ENCODE measurements at regions not wholly inside any gene's neighbourhood (a gene's known extent, or its start where the extent isn't known, plus 50 kb on each side); places are given as distances from the start of the nearest gene placed in this dataset.

DNA sequence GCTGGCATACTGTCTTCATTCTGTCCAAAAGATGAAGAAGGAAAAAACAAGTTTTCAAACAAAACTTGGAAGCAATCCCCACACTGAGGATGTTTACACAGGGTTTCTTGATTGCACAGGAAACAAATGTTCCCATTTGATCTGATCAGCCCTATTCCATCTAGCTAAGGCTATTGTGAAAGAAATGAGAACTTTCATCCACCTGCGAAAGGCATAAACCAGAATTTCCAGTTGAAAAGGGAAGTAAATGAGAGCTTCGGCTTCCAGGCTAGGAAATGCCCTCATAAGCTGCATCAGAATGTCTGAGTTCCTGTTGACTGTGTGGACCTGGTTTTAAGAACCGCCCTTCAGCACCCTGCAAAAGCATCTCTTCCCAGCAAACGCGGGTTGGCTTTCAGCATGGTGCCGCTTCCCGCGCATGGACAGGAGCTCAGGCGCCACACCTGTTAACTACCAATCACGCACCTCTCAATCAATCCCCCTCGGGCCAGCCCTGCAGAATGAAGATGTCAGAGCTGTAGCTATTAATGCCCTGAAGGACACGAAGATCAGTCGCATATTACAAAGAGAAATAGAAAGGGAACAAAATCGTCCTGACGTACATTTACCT is 850.4 kb downstream of the GALR1 start:
- WGBS, result 82% methylated on average over 15 of the region's 15 CpGs
- no peaks in the 10 kb centered on the region for H3K36me3 ChIP-seq (ENCODE audit: insufficient read depth)
- no peak overlapping the region for H3K27ac ChIP-seq (ENCODE audit: low read depth)
- no peaks in the 10 kb centered on the region for H3K4me1 ChIP-seq (ENCODE audit: insufficient read depth)
- no peak overlapping the region for H3K4me3 ChIP-seq (ENCODE audit: low read depth, low read length)
- peak; percentile 32 for DNase-seq (ENCODE audit: extremely low spot score)

DNA sequence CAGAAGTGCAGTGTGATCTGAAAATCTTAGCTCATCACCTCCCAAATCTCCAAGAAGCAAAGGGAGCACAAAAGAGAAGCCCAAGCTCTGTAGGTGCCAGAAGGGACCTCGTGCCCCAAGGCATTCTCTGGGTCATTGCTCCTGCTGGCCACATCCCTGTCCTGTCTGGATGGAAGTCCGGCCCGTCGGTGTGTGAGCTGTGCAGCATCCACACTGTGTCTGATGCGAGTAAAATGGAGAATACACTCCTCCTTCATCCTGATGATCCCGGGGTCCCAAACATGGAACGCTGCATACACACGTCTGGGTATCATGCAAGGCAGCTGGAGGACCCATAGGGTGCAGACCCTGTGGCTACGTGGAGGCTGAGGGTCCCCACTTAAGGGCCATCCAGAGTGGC is 851.4 kb downstream of the GALR1 start:
- WGBS, result 86% methylated on average over 9 of the region's 9 CpGs
- H3K4me1 ChIP-seq (ENCODE audit: insufficient read depth), result no peaks in the 10 kb centered on the region
- DNase-seq (ENCODE audit: extremely low spot score), result no peak
- no peak overlapping the region for H3K4me3 ChIP-seq (ENCODE audit: low read depth, low read length)
- H3K27ac ChIP-seq (ENCODE audit: low read depth), result no peak overlapping the region
- H3K36me3 ChIP-seq (ENCODE audit: insufficient read depth), result no peaks in the 10 kb centered on the region

DNA sequence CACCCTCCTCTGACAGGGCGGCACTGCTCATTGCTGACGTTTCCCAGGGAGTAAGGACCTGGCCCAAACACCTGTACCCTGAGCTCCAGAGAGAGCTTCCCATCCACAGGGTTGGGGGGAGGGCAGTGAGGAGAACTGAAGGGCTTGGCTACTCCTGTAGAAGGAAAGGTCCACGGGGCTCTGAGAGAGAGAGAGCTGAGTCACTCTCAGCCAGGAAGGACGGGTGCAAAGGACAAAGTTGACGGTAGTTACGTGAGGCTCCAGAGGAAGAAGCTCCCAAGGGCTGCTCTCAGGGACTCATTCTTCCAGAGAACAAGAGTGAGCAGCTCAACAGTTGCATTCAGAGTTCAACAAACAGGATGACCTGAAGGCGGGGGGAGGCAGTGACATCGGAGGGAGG is 852.5 kb downstream of the GALR1 start:
- 80% methylated on average over 8 of the region's 8 CpGs for WGBS
- DNase-seq (ENCODE audit: extremely low spot score), result no peak
- H3K36me3 ChIP-seq (ENCODE audit: insufficient read depth), result no peaks in the 10 kb centered on the region
- no peak overlapping the region for H3K27ac ChIP-seq (ENCODE audit: low read depth)
- H3K4me3 ChIP-seq (ENCODE audit: low read depth, low read length), result no peak overlapping the region
- H3K4me1 ChIP-seq (ENCODE audit: insufficient read depth), result no peaks in the 10 kb centered on the region

DNA sequence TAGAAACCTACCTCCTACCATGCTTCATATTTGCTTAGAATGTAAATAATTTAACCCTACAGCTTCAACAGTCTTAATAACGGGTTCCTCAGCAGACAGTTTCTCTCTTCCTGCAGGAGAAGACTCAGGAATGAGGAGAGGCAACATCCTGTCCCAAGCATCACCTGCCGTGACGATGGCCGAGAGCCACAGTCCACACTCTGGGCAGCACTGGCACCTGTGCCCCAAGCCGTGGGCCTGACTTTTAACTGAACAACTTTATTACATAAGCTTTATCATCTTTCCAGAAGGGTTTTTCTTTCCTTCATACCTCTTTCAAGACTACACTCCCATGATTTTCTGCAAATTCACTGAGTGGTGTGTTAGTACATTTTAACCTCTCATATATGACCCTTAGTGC is 856.0 kb downstream of the GALR1 start:
- H3K36me3 ChIP-seq (ENCODE audit: insufficient read depth), result no peaks in the 10 kb centered on the region
- no peak overlapping the region for H3K4me3 ChIP-seq (ENCODE audit: low read depth, low read length)
- H3K4me1 ChIP-seq (ENCODE audit: insufficient read depth), result no peaks in the 10 kb centered on the region
- 91% methylated on average over 5 of the region's 5 CpGs for WGBS
- DNase-seq (ENCODE audit: extremely low spot score), result no peak
- H3K27ac ChIP-seq (ENCODE audit: low read depth), result no peak overlapping the region

DNA sequence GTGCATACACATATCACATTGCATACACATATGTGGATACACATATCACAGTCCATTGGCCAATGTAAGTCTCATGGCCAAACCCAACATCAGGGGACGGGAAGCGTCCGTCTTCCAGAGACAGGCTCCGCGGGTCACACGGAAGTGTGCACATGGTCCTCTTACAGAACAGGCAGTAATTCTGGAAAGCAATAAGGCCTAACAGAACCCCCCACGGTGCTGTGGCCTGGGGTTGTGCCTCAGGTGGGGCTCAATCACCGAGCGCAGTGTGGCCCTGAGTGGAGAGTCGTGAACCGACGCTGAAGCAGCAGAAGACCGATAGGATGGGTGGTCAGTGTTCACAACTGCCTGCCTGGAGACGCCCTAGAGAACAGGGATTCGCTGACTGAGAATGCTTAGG is 857.3 kb downstream of the GALR1 start:
- Histone ChIP-seq H3K36me3 (ENCODE audit: insufficient read depth) (no peaks in the 10 kb centered on the region), H3K4me3 (ENCODE audit: low read depth, low read length) (no peak overlapping the region), H3K4me1 (ENCODE audit: insufficient read depth) (no peaks in the 10 kb centered on the region), H3K27ac (ENCODE audit: low read depth) (no peak overlapping the region)
- no peak for DNase-seq (ENCODE audit: extremely low spot score)
- WGBS, result 93% methylated on average over 15 of the region's 15 CpGs

DNA sequence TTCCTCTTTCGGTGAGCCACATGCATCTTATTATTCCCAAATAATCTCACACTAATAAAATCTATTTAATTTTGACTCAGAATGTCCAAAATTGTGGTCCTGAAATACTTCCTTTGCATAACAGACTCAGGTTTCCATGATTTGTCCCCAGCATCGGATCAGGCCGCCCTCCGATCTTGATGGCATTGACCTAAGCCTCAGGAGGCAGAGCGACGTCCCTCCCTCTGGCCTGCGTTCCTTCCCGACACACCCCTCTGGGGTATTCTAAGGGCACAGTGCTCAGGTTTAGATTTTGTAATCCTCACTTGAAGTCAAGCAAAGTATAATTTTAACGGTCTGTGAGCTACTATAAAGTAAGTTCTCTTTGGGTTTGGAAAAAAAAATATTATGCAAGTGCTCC is 857.7 kb downstream of the GALR1 start:
- Histone ChIP-seq H3K4me3 (ENCODE audit: low read depth, low read length) (no peak overlapping the region), H3K4me1 (ENCODE audit: insufficient read depth) (no peaks in the 10 kb centered on the region), H3K27ac (ENCODE audit: low read depth) (no peak overlapping the region), H3K36me3 (ENCODE audit: insufficient read depth) (no peaks in the 10 kb centered on the region)
- no peak for DNase-seq (ENCODE audit: extremely low spot score)
- 79% methylated on average over 9 of the region's 9 CpGs for WGBS

DNA sequence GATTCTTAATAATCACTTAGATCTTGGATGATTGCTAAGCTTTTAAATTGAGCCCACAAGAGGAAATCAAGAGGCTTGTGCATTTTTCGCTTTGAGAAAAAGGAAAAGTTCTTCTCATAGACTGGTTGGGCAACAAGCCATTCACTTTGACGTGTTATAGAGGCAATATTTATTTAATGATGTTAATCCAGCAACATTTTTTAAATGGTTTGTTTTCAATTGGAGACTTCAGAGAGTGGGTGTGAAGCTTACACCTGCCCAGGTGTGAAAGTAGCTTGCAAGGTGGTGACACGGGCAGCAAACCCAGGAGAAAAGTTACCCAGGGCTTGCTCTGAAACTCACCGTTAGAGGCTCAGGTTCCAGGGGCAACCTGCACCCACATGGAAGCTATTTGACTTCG is 858.9 kb downstream of the GALR1 start:
- no peaks in the 10 kb centered on the region for H3K36me3 ChIP-seq (ENCODE audit: insufficient read depth)
- WGBS, result 69% methylated on average over 5 of the region's 5 CpGs
- H3K4me3 ChIP-seq (ENCODE audit: low read depth, low read length), result no peak overlapping the region
- no peak for DNase-seq (ENCODE audit: extremely low spot score)
- no peak overlapping the region for H3K27ac ChIP-seq (ENCODE audit: low read depth)
- no peaks in the 10 kb centered on the region for H3K4me1 ChIP-seq (ENCODE audit: insufficient read depth)

DNA sequence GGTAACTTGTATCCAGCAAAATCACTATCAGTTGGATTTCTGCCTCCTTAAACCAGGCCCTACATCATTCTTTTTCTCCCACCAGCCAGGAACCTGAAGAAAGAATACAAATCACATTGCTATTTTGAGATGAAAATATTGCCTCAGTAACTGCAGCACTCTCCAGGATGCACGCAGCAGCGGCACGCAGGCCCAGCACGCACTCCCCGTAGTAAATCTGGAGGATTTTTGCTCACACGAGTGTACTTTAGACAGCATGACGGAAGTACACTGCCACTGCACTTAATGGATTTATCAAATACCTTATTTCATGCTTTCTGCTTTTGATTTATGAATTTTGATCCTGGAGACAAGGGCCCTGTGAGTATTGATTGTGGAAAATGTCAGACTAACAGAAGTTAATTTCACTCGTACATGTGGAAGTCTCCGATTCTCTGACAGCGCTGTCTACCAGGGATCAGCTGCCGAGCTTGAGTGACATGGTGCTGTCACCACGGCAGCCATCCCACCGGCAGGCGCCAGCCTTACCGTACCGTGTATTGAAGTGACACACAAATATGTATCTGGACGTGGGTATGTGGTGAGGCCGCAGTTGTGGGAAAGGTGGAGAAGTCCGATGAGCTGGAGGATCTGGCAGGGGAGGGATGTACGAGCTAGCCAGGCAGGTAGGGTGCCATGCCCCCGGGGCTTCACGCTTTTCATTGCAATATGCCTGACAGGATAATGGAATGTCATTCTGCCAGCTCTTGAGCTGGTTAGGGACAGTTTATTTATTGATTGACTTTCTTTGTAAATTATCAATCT is 863.7 kb downstream of the GALR1 start:
- Histone ChIP-seq H3K27ac (ENCODE audit: low read depth) (no peak overlapping the region), H3K36me3 (ENCODE audit: insufficient read depth) (no peaks in the 10 kb centered on the region), H3K4me1 (ENCODE audit: insufficient read depth) (no peaks in the 10 kb centered on the region), H3K4me3 (ENCODE audit: low read depth, low read length) (no peak overlapping the region)
- DNase-seq (ENCODE audit: extremely low spot score), result no peak
- WGBS, result 91% methylated on average over 22 of the region's 22 CpGs

DNA sequence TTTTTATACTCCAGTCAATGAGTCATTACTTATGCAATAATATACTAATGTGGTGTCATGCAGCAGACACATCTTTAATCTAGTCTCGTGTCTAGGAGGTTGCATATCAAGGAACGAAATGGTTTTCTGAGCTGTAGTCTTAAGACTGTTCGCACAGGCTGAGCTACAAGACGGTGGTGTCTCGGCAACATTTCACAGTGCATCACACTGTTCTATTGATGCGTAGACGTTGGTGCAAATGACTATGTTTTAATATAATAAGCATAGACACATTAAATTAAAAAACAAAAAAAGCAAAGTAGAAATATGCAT is 864.2 kb downstream of the GALR1 start:
- 90% methylated on average over 7 of the region's 7 CpGs for WGBS
- Histone ChIP-seq H3K4me3 (ENCODE audit: low read depth, low read length) (no peak overlapping the region), H3K27ac (ENCODE audit: low read depth) (no peak overlapping the region), H3K36me3 (ENCODE audit: insufficient read depth) (no peaks in the 10 kb centered on the region), H3K4me1 (ENCODE audit: insufficient read depth) (no peaks in the 10 kb centered on the region)
- DNase-seq (ENCODE audit: extremely low spot score), result no peak

DNA sequence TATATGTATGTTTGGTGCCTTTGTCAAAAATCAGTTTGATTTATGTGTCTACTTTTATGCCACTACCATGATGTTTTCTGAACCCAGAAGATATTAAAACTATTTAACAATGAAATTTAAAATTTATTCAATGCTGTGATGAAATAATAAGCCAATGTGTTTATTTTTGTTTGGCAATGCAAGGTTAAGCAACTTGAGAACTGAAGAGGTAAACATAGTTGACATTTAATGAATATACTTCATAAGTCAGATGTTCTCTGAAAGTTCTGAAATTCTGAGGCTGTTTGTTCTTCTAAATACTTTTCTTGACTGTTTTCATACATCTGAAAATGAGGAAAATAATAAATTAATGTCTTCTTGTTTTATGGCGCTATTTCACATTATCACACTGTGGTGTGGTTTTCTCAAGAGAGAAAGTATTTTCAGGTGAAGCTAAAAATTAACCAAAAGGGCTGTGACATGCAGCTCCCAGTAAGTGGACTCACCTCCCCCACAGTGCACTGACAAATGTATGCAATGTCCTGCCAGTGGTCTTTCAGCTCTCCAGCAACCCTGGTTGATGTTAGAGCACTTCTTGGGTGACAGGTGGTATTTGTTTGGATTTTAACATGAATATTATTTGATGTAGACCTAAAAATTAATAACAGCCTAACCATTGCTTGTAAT is 863.6 kb upstream of the SALL3 start:
- H3K27ac ChIP-seq (ENCODE audit: low read depth), result no peak overlapping the region
- no peaks in the 10 kb centered on the region for H3K36me3 ChIP-seq (ENCODE audit: insufficient read depth)
- H3K4me3 ChIP-seq (ENCODE audit: low read depth, low read length), result no peak overlapping the region
- H3K4me1 ChIP-seq (ENCODE audit: insufficient read depth), result no peaks in the 10 kb centered on the region
- DNase-seq (ENCODE audit: extremely low spot score), result no peak
- WGBS, result 96% methylated on average over 1 of the region's 1 CpG

DNA sequence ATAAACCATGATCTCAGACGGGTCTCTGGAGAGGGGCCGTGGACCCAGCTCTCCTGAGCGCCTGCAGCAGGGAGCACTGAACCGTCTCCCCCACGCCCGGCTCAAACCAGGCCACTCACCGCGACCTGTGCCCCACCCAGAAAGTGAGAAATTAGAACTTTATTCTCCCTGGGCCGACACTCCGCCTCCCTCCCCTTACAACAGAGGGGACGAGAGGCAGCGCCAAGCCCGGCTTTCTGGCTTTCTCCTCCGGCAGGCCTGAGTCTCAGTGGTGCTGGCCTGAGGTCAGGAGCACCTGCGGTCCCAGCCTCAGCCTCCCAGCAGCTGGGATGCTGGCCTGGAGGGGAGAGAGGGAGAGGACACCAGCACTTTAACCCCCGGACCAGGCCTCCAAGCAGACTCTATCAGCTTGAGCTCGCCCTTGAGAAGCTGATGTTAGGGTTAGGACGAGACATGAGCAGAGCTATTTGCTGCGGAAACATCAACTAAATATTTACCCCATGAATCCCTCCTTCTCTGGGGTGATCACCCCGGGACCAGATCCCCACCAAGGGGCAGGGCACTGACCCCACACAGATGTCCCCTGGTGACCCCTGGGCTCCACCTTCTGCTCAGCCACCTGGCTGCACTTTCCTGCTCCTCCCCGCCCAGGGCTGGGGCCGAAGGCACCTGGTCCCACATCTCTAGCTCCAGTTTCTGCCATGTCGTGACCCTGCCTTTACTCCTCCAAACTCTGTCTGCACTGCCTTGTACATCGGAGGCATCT is 856.3 kb upstream of the SALL3 start:
- Histone ChIP-seq H3K4me1 (ENCODE audit: insufficient read depth) (no peaks in the 10 kb centered on the region), H3K36me3 (ENCODE audit: insufficient read depth) (no peaks in the 10 kb centered on the region), H3K4me3 (ENCODE audit: low read depth, low read length) (no peak overlapping the region), H3K27ac (ENCODE audit: low read depth) (no peak overlapping the region)
- DNase-seq (ENCODE audit: extremely low spot score), result no peak
- WGBS, result 82% methylated on average over 24 of the region's 24 CpGs

DNA sequence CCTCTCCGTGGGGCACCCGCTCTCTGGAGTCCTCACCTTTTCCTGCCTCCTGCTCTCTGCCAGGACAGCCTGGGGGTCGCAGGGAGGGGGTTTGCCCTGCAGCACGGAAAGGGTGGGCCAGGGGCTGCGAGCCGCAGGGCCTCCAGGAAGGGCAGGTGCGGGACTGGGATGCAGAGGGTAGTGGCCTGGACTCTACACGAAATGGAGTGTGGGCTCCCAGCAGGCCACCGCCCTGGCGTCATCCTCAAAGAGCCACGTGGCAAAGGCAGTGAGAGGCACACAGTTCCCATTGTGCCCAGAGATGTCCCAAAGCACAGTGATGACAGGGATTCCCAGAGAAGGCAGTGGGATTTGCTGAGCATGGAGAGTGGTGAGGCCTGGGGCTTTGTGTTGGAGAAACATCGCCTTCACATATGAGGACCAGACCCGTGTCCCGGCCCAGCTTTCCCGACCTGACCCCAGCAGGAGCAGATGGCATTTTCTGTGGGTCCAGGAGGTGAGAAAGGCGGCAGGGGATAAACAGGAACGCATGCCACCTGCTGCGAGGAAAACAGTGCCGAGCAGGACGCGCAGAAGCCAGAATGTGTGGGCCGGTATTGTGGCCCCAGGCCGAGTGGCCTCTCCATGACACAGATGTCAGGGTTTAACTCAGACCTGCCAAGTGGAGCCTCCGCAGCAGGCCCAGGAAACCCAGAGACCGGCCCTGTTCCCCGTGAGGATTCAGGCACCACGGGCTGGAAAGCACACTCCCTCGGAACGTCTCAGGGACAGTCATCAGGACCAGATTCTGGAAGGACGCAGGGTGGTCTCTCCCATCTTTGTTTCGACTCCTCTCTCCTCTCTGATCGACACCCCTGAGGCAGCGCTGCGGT is 855.5 kb upstream of the SALL3 start:
- DNase-seq (ENCODE audit: extremely low spot score), result no peak
- H3K27ac ChIP-seq (ENCODE audit: low read depth), result no peak overlapping the region
- no peaks in the 10 kb centered on the region for H3K4me1 ChIP-seq (ENCODE audit: insufficient read depth)
- H3K4me3 ChIP-seq (ENCODE audit: low read depth, low read length), result no peak overlapping the region
- no peaks in the 10 kb centered on the region for H3K36me3 ChIP-seq (ENCODE audit: insufficient read depth)
- 85% methylated on average over 34 of the region's 34 CpGs for WGBS
